ENCODE measurements at regions not wholly inside any gene's neighbourhood (a gene's known extent, or its start where the extent isn't known, plus 50 kb on each side); places are given as distances from the start of the nearest gene placed in this dataset.

- TF ChIP-seq, protein P1, sequence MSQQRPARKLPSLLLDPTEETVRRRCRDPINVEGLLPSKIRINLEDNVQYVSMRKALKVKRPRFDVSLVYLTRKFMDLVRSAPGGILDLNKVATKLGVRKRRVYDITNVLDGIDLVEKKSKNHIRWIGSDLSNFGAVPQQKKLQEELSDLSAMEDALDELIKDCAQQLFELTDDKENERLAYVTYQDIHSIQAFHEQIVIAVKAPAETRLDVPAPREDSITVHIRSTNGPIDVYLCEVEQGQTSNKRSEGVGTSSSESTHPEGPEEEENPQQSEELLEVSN (IDR thresholded peaks at IDR 0.05; ENCODE audit: borderline replicate concordance in 1 of 2, extremely low read depth in 1 of 2, insufficient read depth in 1 of 2, insufficient read length in 1 of 2, low read depth in 1 of 2, low read length in 1 of 2, poor library complexity in 1 of 2, severe bottlenecking in 1 of 2) = no peak
- no peak for TF ChIP-seq ZNF316 (IDR thresholded peaks at IDR 0.05)
- no peak for TF ChIP-seq CAMTA2 (CRISPR knock-in tag; conservative IDR thresholded peaks at IDR 0.05)
- TF ChIP-seq FOXP1 (CRISPR knock-in tag; IDR thresholded peaks at IDR 0.05) = no peak
- no peak for TF ChIP-seq MEF2A (IDR thresholded peaks at IDR 0.05; ENCODE audit: control insufficient read depth, low read depth, low read length)
- TF ChIP-seq BCOR (IDR thresholded peaks at IDR 0.05) = no peak
- TF ChIP-seq TRIM25 (IDR thresholded peaks at IDR 0.05; ENCODE audit: borderline replicate concordance) = no peak
- no peak for TF ChIP-seq BRF1 (IDR thresholded peaks at IDR 0.05; ENCODE audit: borderline replicate concordance, extremely low read depth, insufficient read length)
- TF ChIP-seq, protein P2, sequence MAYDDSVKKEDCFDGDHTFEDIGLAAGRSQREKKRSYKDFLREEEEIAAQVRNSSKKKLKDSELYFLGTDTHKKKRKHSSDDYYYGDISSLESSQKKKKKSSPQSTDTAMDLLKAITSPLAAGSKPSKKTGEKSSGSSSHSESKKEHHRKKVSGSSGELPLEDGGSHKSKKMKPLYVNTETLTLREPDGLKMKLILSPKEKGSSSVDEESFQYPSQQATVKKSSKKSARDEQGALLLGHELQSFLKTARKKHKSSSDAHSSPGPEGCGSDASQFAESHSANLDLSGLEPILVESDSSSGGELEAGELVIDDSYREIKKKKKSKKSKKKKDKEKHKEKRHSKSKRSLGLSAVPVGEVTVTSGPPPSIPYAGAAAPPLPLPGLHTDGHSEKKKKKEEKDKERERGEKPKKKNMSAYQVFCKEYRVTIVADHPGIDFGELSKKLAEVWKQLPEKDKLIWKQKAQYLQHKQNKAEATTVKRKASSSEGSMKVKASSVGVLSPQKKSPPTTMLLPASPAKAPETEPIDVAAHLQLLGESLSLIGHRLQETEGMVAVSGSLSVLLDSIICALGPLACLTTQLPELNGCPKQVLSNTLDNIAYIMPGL (CRISPR knock-in tag; IDR thresholded peaks at IDR 0.05) = no peak
- TF ChIP-seq ZNF239 (CRISPR knock-in tag; IDR thresholded peaks at IDR 0.05) = no peak
- TF ChIP-seq SIN3A (IDR thresholded peaks at IDR 0.05; ENCODE audit: borderline replicate concordance in 2 of 2, control insufficient read depth in 1 of 2, low read depth in 2 of 2, low read length in 2 of 2) = no peak
- no peak for TF ChIP-seq NR2C2 (CRISPR knock-in tag; IDR thresholded peaks at IDR 0.05)
- TF ChIP-seq NR2C2 (tag; IDR thresholded peaks at IDR 0.05) = no peak
- no peak for TF ChIP-seq HNRNPL (IDR thresholded peaks at IDR 0.05; ENCODE audit: low read depth, low read length)
- no peak for TF ChIP-seq EGR1 (conservative IDR thresholded peaks at IDR 0.05)
- TF ChIP-seq ATF6 (CRISPR knock-in tag; IDR thresholded peaks at IDR 0.05) = no peak
These were observed 178.5 kb upstream of the GUCY1A2 start (continued) for GRCh38 chr11:107196732-107197131.
